ENCODE measurements at regions not wholly inside any gene's neighbourhood (a gene's known extent, or its start where the extent isn't known, plus 50 kb on each side); places are given as distances from the start of the nearest gene placed in this dataset.

DNA sequence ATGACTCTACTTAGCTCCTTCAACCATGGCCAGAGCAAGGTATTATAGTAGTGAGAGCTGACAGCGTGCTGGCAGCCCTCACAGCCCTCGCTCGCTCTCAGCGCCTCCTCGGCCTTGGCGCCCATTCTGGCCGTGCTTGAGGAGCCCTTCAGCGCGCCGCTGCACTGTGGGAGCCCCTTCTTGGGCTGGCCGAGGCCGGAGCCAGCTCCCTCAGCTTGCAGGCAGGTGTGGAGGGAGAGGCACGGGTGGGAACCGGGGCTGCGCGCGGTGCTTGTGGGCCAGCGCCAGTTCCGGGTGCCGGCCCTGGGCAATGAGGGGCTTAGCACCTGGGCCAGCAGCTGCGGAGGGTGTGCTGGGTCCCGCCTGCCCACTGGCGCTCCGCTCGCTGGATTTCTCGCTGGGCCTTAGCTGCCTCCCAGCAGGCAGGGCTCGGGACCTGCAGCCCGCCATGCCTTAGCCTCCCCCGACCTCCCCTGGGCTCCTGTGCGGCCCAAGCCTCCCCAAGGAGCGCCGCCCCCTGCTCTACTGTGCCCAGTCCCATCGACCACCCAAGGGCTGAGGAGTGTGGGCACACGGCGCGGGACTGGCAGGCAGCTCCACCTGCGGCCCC is 63.1 kb downstream of the SPATA19 start:
- TF ChIP-seq POLR2A (IDR thresholded peaks at IDR 0.05; ENCODE audit: low read depth, low read length): no peak
- Histone ChIP-seq H4K91ac (ENCODE audit: insufficient read depth, low read depth, low read length) (no peak overlapping the region), H2AK9ac (replicated peaks; ENCODE audit: low read depth, low read length, poor library complexity) (no peak overlapping the region), H4K5ac (ENCODE audit: low read depth, low read length) (no peak overlapping the region), H3K18ac (ENCODE audit: low read depth, low read length) (no peak overlapping the region), H3K9ac (ENCODE audit: low read depth, low read length) (no peak overlapping the region), H2BK15ac (ENCODE audit: low read depth, low read length) (no peak overlapping the region), H3K4ac (ENCODE audit: low read depth, low read length) (no peak overlapping the region), H2BK120ac (ENCODE audit: low read depth, low read length) (no peak overlapping the region), H3K4me3 (ENCODE audit: insufficient read depth, low read depth, low read length) (no peak overlapping the region), H3K36me3 (ENCODE audit: control insufficient read depth, insufficient read depth, low read length) (no peaks in the 10 kb centered on the region), H3K27ac (ENCODE audit: insufficient read depth, low read length) (no peak overlapping the region), H3K4me1 (ENCODE audit: control insufficient read depth, insufficient read depth, low read length) (no peaks in the 10 kb centered on the region), H4K8ac (ENCODE audit: low read depth in 2 of 2, low read length in 2 of 2) (no peak overlapping the region), H3K4me2 (ENCODE audit: low read depth, low read length) (no peak overlapping the region), H2BK5ac (ENCODE audit: low read depth, low read length, poor library complexity, severe bottlenecking) (no peak overlapping the region), H3K27me3 (ENCODE audit: control insufficient read depth, insufficient read depth, low read length) (no peaks in the 10 kb centered on the region), H2BK20ac (ENCODE audit: low read depth, low read length) (no peak overlapping the region), H3K14ac (replicated peaks; ENCODE audit: low read depth, low read length) (no peak overlapping the region), H2AK5ac (ENCODE audit: low read depth, low read length) (no peak overlapping the region), H2AFZ (replicated peaks; ENCODE audit: low read length, poor library complexity) (no peak overlapping the region), H3K9me3 (ENCODE audit: control insufficient read depth, insufficient read depth, low read length) (peaks cover 33% of the 10 kb centered on the region), H3K23ac (ENCODE audit: low read depth, low read length) (no peak overlapping the region), H3K9me1 (ENCODE audit: insufficient read depth, low read length) (no peaks in the 10 kb centered on the region), H3K79me1 (ENCODE audit: low read depth in 1 of 2, low read length in 2 of 2) (no peaks in the 10 kb centered on the region), H4K20me1 (ENCODE audit: insufficient read depth, low read length) (no peaks in the 10 kb centered on the region), H3K56ac (ENCODE audit: extremely low read depth, insufficient read depth, low read length) (no peak overlapping the region)
- ChIA-PET POLR2A (ENCODE audit: unreplicated experiment) (no interaction called here), CTCF (no interaction called here)
- WGBS, 2 experiments (ENCODE audit: extremely low coverage in 2 of 2, insufficient read length in 1 of 2): 77% methylated on average over 16 of the region's 37 CpGs; no CpG with 5 or more reads in 1 of the 2 experiments
- ATAC-seq (ENCODE audit: low read depth): no peak
- in situ Hi-C loops (cut with MboI; ENCODE audit: low sequenced_read_pairs) (no loop called here), intact Hi-C loops (cut with micrococcal nuclease) (no loop called here), dilution Hi-C loops (cut with HindIII; ENCODE audit: low sequenced_read_pairs, unreplicated experiment) (no loop called here)
- no peak for DNase-seq
- no TSS peak for BruUV-seq (replicated peaks)
